ENCODE measurements at regions not wholly inside any gene's neighbourhood (a gene's known extent, or its start where the extent isn't known, plus 50 kb on each side); places are given as distances from the start of the nearest gene placed in this dataset.

DNA sequence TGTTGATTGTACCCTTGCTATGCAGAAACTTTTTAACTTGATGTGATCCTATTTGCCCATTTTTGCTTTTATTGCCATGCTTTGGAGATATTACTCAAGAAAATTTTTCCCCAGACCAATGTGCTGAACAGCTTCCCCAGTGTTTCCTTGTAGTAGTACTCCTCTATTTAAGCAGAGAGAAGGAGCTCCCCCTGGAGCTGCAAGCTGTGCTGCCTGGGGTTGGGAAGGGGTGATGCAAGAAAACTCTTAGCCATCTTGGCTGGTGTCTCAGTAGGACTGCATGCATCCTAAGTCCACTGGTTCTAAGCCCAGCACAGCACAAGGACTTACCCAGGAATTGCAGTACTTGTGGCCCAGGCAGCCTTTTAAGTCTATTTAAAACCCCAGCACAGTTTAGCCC lies 121.6 kb downstream of the NTMT2 start:
- FAIRE-seq, result no peak
- DNase-seq (ENCODE audit: low spot score in 2 of 2), result no peak

DNA sequence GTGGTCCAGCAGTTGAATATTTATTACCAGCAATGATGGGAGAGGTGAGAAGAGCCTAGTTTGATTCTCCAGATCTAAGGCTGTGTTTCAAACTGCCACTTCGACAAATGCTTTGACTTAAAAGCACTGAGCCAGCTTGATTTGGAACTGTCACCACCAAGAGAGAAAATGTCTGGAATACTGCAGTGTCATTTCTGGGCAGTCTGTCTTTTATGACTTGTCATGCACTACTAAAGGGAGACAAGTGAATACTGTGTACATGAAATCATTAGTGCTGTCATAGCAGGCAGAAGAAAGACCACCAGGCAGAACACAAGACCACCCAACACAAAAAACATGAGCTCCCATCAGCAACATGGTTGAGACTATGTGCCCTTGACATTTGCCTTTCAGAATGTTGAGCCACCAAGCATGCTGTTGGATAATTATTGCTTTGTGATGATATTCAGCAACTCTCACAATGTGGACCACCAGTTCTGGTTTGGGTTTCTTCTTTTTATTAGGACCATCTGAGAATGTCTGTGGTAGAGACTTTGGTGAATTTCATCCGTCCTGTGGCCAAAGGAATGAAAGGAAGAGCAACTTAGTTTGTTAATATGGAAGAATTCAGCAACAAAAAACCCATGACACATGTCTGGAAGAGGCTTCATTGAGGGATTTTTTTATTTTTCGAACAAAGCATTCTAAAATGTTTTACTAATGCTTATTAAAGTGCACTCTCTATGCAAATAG lies 125.8 kb downstream of the NTMT2 start:
- FAIRE-seq, result no peak
- no peak for DNase-seq (ENCODE audit: low spot score in 2 of 2)

DNA sequence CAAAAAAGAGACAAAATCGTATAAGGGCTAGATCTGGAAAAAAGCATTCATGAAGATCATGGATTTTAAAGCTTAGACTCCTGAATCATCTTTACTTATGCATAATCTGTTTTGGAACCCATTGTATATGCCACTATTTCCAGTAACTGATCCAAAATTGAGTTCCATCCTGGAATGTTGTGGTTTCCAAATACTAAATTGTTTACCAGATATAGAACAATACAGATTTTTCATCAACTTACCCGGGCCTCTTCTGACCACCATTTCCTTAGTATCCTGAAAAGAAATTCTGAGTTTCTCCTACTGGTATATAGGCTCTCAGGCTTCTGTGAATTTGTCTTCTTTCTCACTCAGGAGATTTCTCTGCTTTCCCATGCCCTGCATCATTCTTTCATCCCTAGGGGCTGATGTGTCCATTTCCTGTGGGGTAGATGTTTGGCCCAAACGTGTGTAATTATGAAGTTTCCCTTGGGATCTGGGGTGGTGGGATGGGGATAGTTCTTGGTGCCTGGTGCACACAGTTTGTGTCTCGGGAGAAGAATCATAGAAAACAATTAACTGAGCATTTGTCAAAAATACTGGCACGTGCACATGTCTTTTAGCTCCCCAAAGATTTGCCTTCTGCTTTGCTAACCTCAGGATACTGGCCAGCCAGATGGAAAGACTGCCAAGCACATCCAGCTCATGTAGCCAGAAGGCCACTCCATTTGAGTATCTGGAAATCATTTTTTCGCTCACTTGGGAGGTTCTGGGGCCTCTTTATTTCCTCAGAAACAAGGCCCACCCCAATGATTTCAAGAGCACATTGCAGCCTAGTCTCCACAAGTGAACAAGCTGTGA lies 127.8 kb downstream of the NTMT2 start:
- FAIRE-seq (no peak), DNase-seq (ENCODE audit: low spot score in 2 of 2) (no peak)

DNA sequence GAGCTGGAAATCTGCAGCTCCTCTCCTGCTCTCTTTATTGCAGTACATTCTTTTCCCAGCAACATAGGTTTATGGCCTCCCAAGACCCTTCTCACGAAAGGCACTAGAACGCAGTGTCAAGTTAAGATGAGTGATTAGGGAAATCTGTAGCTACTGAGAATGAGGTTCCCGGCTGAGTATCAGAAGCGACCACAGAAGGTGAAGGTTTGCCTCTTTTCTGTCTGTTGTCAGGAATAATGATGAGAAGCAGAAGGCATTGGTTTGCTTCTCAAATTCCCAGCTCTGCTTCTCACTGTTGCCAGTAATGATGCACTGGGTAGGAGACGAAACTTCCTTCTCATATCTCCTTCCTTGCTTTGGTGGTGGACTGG lies 128.4 kb downstream of the NTMT2 start:
- DNase-seq (ENCODE audit: low spot score in 2 of 2), result no peak
- no peak for FAIRE-seq

DNA sequence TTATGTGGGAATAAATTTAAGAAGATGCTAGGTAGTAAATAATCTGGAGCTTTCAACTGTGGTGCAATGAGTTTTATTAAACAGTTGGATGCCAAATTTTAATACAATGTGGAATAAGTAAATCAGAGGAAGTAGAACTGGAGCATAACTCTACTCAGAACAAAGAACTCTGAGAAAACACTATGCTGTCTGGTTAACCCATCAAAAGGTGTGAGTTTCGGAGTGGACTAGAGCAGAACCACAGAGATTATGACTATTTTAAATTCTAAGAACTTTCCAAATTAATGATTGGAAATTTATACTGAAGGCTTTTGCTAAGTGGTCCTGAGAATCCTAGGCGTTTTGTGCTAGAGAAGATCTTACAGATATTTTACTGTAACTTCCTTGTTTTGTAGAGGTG lies 132.2 kb downstream of the NTMT2 start:
- DNase-seq (ENCODE audit: low spot score in 2 of 2) (no peak), FAIRE-seq (no peak)

DNA sequence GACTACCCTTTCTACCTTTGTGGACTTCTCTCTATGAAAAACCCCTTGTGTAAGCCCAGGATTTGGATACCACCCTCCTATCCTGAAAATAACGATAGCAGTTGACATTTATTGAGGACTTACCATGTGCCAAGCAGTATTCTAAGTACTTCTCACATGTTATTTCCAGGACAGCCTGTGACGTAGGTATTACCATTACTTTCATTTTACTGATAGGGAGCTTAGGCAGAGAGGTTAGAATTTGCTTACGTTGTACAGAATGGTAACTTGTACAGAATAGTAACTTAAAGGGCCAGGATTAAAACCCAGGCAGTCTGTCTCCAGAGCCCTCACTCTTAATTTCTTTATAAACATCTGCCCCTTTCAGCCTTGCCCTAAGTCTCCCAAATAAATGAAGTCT lies 138.3 kb downstream of the NTMT2 start:
- DNase-seq (ENCODE audit: low spot score in 2 of 2) (no peak), FAIRE-seq (no peak)

DNA sequence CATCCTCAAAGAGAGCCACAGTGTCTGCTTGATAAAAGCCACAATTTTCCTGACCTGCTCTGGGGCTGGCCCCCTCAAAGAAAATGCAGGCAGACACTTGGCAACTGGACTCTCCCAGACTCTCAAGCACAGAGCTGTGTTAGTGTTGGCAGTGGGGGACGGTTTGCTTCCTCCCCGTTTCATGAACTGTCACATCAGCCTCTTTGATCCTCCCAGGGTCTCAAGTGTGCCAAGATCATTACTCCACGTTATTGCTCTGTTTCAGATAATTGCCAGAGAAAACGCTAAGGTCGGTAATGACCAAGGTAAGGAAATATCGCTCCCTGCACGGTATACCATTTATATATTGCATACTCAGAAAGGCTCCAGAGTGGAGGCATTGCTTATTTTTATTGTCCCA lies 138.8 kb downstream of the NTMT2 start:
- no peak for FAIRE-seq

DNA sequence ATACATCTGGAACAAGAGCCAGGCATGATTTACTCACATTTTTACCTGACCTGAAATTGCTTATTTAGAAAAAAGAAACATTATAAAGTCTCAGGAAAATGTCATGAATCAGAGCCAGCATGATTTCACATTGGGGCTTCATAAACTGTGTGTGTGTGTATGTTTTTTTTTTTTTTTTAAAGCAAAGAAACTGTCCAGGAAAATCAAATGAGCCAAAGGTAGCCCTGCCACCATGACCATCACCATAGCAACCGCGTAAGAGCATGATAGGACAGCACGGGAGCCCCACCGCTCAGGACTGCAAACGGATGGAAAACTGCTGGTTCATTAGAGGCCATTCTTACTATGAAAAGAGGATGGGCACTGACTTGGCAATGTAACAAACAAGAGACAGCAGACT lies 139.2 kb downstream of the NTMT2 start:
- DNase-seq (ENCODE audit: low spot score in 2 of 2) (no peak), FAIRE-seq (no peak)

More for the DNA sequence above, 138.8 kb downstream of the NTMT2 start:
- no peak for DNase-seq (ENCODE audit: low spot score in 2 of 2)

DNA sequence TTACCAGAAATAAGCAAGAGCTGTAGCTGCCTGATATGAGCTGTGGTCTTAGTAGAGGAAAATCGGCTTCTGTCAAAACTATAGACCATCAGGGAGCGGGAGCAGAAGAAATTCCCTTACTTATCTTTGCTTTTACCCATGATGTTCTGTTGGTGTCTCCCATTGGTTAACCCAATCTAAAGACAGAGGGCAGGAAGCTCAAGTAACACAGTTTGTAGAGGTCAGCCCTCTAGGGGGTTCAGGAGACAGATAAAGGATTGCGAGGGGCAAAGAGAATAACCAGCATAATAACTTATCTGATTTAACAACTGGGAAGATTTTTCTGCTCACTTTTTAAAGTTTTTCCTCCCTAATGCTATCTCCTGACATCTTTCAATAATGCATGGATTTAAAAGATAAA lies 142.4 kb downstream of the NTMT2 start:
- DNase-seq (ENCODE audit: low spot score in 2 of 2) (no peak), FAIRE-seq (no peak)

DNA sequence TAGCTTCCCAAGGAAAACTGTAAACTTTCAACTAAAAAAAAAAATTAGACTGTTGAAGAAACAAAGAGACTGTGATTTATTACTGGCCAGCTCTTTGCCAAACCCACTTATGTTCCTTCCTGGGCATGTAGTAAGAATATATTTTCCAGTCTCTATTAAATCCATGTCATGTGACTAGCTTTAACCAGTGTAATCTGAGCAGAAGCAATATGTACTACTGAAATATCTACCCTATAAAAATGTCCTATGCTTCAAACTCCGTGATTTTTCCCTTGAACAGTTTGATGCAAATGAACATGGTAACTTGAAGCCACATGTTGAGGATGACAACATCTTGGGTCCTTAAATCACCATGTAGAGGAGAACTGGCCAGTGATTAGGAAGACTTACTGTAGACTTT lies 144.5 kb downstream of the NTMT2 start:
- FAIRE-seq (no peak), DNase-seq (ENCODE audit: low spot score in 2 of 2) (no peak)

DNA sequence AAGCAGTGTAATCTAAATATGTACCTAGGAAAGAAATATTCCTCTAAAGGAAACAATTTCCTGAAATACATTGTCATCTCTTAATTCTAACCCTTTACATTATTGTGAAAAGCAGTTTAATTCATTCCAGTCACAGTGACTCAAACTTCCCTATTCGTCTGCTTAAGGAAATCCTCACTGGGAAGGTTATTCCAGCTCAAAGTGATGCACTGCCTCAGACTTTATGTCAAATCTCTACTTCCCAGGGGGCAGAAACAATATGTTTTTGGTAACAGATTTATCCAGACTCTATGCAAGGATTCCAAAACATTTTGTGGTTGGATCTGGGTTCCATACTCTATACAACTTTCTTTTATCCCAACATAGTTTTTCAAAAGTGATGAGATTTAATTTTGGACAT lies 145.2 kb downstream of the NTMT2 start:
- DNase-seq (ENCODE audit: low spot score in 2 of 2) (no peak), FAIRE-seq (no peak)

DNA sequence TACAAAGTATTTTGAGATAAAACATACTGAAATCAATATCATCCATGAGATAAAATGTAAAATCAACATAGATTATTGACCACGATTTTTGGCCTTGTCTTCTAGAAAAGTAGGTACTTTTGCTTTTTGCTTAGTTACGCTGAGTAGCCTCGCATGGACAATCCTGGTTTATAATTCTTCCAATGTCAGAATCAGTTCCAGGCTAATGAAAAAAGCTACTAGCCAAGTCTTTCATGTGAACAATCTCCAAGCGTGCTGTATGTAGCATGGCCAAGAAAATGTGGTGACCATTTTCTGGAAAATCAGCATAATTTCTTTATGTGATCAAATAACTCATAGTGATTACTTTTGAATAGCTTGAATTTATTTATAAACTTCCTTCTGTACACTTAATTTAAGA lies 145.8 kb downstream of the NTMT2 start:
- no peak for FAIRE-seq
- no peak for DNase-seq (ENCODE audit: low spot score in 2 of 2)

DNA sequence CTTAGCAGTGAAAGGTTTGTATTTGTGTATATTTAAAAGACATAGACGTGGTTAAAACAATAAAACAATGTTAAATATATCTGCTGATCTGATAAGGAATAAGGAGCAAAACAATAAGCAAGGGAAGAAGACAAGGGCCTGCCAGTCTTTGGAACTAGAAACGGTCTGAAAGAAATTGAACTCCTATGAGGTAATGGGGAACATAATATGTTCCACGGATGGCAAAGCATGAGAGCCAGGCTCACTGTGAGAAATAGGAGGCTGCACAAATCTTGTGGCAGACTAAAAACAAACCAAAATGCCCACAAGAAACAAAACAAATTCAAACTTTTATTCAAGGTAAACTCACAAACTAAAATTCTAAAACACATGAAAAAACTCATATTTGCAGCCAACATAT lies 150.5 kb downstream of the NTMT2 start:
- FAIRE-seq (no peak), DNase-seq (ENCODE audit: low spot score in 2 of 2) (no peak)

DNA sequence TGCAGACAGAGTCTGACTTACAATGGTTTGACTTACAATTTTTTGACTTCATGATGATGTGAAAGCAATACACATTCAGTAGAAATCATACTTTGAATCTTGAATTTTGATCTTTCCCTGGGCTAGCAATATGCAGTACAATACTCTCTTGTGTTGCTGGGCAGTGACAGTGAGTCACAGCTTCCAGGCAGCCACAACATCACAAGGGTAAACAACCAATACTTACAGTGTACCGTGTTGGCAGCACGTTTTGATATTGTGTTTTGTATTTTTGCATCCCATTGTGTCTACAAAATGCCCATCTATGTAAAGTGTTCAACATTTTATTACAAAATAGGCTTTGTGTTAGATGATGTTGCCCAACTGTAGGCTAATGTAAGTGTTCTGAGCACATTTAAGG lies 150.9 kb downstream of the NTMT2 start:
- no peak for DNase-seq (ENCODE audit: low spot score in 2 of 2)
- no peak for FAIRE-seq

DNA sequence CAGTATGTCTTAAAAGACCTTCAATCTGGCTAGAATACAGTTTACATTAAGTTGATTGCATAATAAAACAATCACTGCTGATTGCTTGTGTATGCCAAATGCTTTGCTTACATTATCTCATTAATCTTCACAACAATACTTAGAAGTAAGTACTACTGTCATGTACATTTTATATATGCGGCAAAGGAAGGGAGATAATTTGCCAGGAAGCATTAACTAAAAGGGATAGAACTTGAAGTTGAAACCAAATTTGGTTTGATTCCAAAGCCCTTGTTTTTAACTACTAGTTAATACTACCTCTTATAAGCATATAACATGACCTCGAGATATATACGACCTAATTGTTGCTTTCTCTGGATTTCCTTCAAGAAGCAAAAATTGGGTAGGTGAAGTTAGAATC lies 155.8 kb downstream of the NTMT2 start:
- DNase-seq (ENCODE audit: low spot score in 2 of 2) (no peak), FAIRE-seq (no peak)

DNA sequence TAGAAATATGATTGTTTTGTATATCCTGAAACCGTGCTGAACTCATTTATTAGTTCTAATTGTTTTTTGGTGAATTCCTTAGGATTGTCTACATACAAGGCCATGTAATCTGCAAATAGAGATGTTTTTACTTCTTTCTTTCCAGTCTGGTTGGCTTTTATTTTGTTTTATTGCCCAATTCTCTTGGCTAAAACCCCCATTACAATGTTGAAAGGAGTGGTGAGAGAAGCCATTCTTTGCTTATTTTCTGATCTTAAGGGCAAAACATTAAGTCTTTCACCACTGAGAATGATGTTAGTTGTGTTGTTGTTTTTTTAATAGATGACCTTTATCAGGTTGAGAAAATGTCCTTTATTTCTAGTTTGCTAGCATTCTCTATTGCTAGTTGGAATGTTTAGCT lies 157.3 kb downstream of the NTMT2 start:
- no peak for FAIRE-seq
- no peak for DNase-seq (ENCODE audit: low spot score in 2 of 2)

DNA sequence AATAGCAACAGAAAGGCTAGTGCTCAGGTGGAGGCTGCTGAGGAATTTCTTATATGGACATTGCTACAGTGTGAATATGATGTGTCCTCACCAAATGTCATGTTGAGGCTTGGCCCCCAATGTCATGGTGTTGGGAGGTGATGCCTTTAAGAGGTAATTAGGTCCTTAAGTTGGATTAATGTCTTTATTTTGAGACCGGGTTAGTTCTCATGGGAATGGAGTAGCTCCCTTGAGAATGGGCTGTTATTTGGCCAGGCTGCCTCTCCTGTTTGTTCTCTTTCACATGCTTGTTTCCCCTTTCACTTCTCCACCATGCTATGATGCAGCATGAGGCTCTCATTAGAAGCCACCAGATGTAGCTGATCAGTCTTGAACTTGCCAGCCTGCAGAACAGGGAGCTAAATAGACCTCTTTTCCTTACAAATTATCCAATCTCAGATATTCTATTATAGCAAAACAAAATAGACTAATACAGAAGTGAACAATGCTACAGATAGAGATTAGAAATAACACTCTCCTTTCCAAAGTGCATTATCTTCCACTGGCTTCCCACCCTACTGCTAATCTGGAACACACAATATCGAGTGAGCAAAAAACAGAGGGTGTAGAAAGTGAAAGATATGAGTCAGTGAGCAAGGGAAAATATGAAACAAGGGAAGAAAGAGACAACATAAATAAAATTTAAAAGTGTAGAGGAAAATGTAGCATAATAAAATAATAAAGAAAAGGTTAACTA lies 160.2 kb downstream of the NTMT2 start:
- DNase-seq (ENCODE audit: low spot score in 2 of 2) (no peak), FAIRE-seq (no peak)

DNA sequence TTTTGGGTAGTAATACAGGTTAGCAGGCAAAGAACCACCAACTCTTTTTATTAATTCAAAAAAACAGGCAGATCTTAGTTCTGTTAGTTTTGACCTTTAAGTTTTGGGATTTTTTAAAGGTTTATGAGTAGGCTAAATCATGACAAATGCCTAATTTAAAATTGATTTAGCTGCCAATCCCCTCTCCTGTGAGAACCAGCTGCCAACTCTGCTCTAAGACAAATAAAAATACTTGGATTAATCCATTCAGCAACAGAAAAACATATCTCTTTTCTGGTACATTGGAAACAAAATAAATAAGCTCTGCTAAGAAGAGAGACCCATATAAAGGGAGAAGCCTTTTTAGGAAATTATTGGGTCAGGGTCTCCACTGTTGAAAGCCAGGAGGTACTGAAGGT lies 160.8 kb downstream of the NTMT2 start:
- FAIRE-seq (no peak), DNase-seq (ENCODE audit: low spot score in 2 of 2) (no peak)

DNA sequence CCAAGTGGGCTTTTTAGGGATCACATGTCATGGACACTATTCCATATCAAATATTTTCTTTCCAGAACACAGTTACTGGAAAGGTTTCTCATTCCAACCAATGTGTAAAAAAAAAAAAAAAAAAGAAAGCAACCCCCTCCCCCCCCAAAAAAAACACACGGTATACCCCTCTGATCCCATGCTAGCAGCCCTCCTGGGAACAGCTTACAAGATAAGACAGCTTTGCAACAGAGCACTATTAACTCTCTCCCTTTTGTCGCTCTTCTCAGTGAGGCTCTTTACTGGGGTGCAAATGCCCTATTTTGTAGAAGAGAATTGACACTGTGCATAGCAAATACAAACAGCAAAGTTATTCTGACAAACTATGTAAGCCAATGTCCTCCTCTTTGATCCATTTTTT lies 161.2 kb downstream of the NTMT2 start:
- no peak for DNase-seq (ENCODE audit: low spot score in 2 of 2)
- no peak for FAIRE-seq

DNA sequence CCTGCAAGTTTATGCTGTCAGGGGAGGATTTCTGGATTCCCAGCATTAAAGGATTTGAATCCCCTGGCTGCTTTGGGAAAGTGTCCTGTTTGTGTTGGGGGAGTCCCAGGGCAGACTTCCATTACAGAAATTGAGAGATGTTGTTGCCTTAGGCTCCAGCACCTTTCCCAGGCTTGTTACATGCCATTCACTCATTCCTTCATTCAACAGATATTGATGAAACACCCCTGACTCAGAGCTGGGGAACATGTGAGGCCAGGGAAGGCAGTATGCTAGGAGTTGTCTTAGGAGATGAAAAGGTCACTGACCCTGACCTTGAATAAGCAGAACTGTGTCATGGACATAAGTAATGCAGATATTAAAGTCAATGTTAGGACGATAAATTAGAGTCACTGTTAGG lies 161.7 kb downstream of the NTMT2 start:
- FAIRE-seq (no peak), DNase-seq (ENCODE audit: low spot score in 2 of 2) (no peak)

DNA sequence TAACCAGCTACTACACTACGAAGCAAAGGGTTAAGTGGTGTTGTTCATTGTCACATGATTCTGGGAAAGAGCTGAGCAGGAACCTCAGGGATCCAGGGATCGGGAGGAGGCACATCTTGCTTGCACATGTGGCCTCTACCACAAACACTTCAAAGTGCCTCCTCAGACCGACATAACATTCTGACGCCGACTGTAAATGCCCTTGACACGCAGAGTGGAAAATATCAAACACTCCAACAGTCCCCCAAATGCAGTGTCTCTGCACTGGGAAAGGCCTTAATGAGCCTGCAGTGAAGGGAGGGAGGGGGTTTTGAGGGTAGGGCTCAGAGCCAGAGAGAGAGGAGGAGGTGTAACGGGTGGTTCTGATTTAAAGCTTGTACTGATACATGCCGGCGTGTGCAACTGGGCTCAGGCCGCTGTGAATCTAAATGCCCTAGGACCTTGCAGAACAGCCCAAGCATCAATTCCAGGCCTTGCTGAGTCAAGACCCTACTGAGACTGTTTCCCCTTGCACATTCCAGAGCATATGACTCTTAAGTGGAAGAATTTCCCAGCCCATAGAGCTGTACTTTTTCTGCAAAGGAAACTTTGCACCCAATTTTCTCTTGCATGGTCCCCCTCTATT lies 163.7 kb downstream of the NTMT2 start:
- DNase-seq (ENCODE audit: low spot score in 2 of 2) (no peak), FAIRE-seq (no peak)

All from frontal cortex (tissue), 3 donors.